A673 (cell line): ENCODE measurements at regions not wholly inside any gene's neighbourhood (a gene's known extent, or its start where the extent isn't known, plus 50 kb on each side); places are given as distances from the start of the nearest gene placed in this dataset.

Source experiments
- BruUV-seq: library from RNA; stranded (reverse); fragments of 400-500 nt; replicated peaks from 2 replicates; lab custom pipeline; 2021; lab: Mats Ljungman, UMichigan
- CTCF ChIA-PET: fragments of 300-600 bp; sonication (Branson Sonifier 250); formaldehyde crosslinking; loops from one replicate; lab custom pipeline; 2022; ENCODE audit warnings: antibody characterized with exemption; lab: Charles Lee
- POLR2A ChIA-PET: fragments of 300-600 bp; sonication (Branson Sonifier 250); formaldehyde crosslinking; loops from one replicate; lab custom pipeline; 2022; ENCODE audit warnings: antibody characterized with exemption; ENCODE audit not compliant: low non-redundant PET; lab: Charles Lee
- DNase-seq: peaks from one replicate; pipeline ENCODE4 v3.0.0-alpha.2; 2015; ENCODE audit warnings: low spot score
- H3K27ac ChIP-seq: fragments of 200-600 bp; sonication (generic); 2 replicates; pipeline ENCODE4 v1.5.1; 2016; ENCODE audit warnings: mixed run types, low read depth, mild to moderate bottlenecking, mixed read lengths, antibody characterized with exemption, low read length; ENCODE audit not compliant: poor library complexity, severe bottlenecking
- H3K27me3 ChIP-seq: fragments of 200-600 bp; sonication (generic); replicated peaks from 2 replicates; pipeline ENCODE4 v1.6.1; 2017; ENCODE audit warnings: mixed run types, low read depth, mild to moderate bottlenecking, mixed read lengths, antibody characterized with exemption, low read length; ENCODE audit not compliant: insufficient read depth, poor library complexity
- H3K36me3 ChIP-seq: fragments of 200-600 bp; sonication (generic); 2 replicates; pipeline ENCODE4 v1.6.1; 2016; ENCODE audit warnings: mixed run types, mild to moderate bottlenecking, mixed read lengths, antibody characterized with exemption, low read length; ENCODE audit not compliant: insufficient read depth, poor library complexity, severe bottlenecking
- H3K4me1 ChIP-seq: fragments of 200-600 bp; sonication (generic); 2 replicates; pipeline ENCODE4 v1.6.1; 2017; ENCODE audit warnings: mixed run types, mild to moderate bottlenecking, mixed read lengths, antibody characterized with exemption, low read length; ENCODE audit not compliant: insufficient read depth, poor library complexity, severe bottlenecking
- H3K4me3 ChIP-seq: fragments of 200-600 bp; sonication (generic); 2 replicates; pipeline ENCODE4 v1.5.1; 2016; ENCODE audit warnings: low read depth, mixed run types, mild to moderate bottlenecking, mixed read lengths, low read length; ENCODE audit not compliant: poor library complexity, severe bottlenecking
- H3K9me3 ChIP-seq: fragments of 200-600 bp; sonication (generic); 2 replicates; pipeline ENCODE4 v1.6.1; 2016; ENCODE audit warnings: mixed run types, low read depth, mild to moderate bottlenecking, mixed read lengths, antibody characterized with exemption, low read length; ENCODE audit not compliant: poor library complexity, severe bottlenecking
- CTCF ChIP-seq: fragments of 300-800, 200-600 bp; sonication (generic); conservative IDR thresholded peaks from 2 replicates; pipeline ENCODE4 v1.5.1; 2017; ENCODE audit warnings: low read depth, mild to moderate bottlenecking, antibody characterized with exemption, low read length, moderate library complexity, mixed read lengths
- EZH2 ChIP-seq: fragments of 200-600 bp; sonication (generic); IDR thresholded peaks from 2 replicates; pipeline ENCODE4 v1.6.1; 2017; ENCODE audit warnings: borderline replicate concordance, low read depth, mild to moderate bottlenecking, mixed read lengths, antibody characterized with exemption, low read length; ENCODE audit not compliant: poor library complexity, severe bottlenecking
- intact Hi-C: fragments of 100-400 bp; cut with micrococcal nuclease; formaldehyde crosslinking; loops from one replicate; pipeline ENCODE4 v1.10.0; 2022; ENCODE audit not compliant: unreplicated experiment

DNA sequence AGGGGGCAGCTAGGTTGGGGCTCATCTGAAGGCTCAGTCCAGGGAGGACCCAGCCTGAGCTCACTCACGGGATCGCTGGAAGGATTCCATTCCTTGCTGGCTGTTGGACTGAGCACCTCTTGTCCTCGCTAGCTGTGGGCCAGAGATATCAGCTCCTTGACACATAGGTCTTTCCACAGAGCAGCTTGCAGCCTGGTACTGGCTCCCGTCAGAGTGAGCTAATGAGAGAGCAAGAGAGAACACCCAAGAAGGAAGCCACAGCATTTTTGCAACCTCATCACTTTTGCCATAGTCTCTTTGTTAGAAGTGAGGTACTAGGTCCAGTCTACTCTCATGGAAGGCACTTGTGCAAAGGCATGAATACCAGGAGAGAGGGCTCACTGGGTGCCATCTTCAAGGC, 179.9 kb downstream of the CDC5L start:
- Histone ChIP-seq H3K4me3 (no peak overlapping the region), H3K9me3 (no peaks in the 10 kb centered on the region), H3K27ac (no peak overlapping the region), H3K4me1 (no peaks in the 10 kb centered on the region), H3K36me3 (no peaks in the 10 kb centered on the region), H3K27me3 (no peaks in the 10 kb centered on the region)
- POLR2A ChIA-PET = interaction anchor here (0.6 kb wide), 1 partner anchor 321 kb away, joined by 3 read pairs; the partner anchor contains the start of gene HSP90AB1
- intact Hi-C loops = no loop called here
- DNase-seq = no peak
- BruUV-seq = no TSS peak
- TF ChIP-seq CTCF = no peak
- TF ChIP-seq EZH2 = no peak
- CTCF ChIA-PET = no interaction called here

DNA sequence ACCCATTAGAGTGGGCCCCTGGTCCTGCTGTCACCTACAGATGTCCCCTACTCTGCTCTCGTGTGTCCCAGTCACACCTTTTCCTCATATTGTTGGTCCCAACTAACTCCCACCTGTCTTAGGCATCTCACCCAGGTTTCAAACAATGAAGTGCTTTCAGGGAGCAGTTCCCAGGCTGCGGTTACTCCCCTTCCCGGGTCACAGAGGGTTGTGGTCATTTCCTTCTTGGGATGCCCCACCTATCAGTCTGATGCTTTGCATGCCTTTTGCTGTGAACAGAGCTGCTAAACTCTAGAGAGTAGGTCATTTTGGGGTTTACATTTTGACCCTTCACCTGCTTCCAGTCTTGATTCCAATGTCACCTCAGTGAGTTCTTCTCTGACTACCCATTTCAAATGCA, 181.6 kb downstream of the CDC5L start:
- no peak overlapping the region for H3K27ac ChIP-seq
- intact Hi-C loops = no loop called here
- ChIA-PET POLR2A (no interaction called here), CTCF (no interaction called here)
- no peaks in the 10 kb centered on the region for H3K36me3 ChIP-seq
- no peaks in the 10 kb centered on the region for H3K9me3 ChIP-seq
- TF ChIP-seq EZH2 (no peak), CTCF (no peak)
- no TSS peak for BruUV-seq
- no peaks in the 10 kb centered on the region for H3K27me3 ChIP-seq
- no peak overlapping the region for H3K4me3 ChIP-seq
- no peak for DNase-seq
- no peaks in the 10 kb centered on the region for H3K4me1 ChIP-seq

- TF ChIP-seq CTCF = no peak
- no peak for TF ChIP-seq EZH2
- H3K4me1 ChIP-seq = no peaks in the 10 kb centered on the region
- intact Hi-C loops = no loop called here
- POLR2A ChIA-PET = no interaction called here
- no peaks in the 10 kb centered on the region for H3K27me3 ChIP-seq
- H3K27ac ChIP-seq = no peak overlapping the region
- CTCF ChIA-PET = no interaction called here
- DNase-seq = no peak
- no peak overlapping the region for H3K4me3 ChIP-seq
- BruUV-seq = no TSS peak
- no peaks in the 10 kb centered on the region for H3K9me3 ChIP-seq
- no peaks in the 10 kb centered on the region for H3K36me3 ChIP-seq
Measured at GRCh38 chr6:44569931-44570385, 182.5 kb downstream of the CDC5L start.
